ENCODE measurements at regions not wholly inside any gene's neighbourhood (a gene's known extent, or its start where the extent isn't known, plus 50 kb on each side); places are given as distances from the start of the nearest gene placed in this dataset.

DNA sequence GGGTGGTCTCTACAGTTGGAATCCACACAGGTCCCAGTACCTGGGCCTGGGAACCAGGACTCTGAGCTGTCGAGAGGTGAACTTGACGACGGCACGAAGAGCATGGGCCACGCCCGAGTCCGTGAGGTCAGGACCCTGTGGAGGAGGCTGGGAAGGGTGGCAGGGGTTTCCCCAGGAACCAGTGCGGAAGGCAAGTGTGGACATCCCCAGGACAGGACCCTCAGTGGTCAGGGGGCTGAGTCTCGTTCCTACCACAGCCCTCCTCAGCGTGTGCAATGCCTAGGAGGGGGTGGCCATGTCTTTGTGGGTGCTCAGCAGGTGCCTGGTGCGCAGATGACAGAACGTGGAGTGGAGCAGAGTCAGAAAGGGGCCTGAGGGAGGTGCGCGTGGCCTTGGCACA lies 335.6 kb upstream of the SALL3 start:
- no peak for DNase-seq

DNA sequence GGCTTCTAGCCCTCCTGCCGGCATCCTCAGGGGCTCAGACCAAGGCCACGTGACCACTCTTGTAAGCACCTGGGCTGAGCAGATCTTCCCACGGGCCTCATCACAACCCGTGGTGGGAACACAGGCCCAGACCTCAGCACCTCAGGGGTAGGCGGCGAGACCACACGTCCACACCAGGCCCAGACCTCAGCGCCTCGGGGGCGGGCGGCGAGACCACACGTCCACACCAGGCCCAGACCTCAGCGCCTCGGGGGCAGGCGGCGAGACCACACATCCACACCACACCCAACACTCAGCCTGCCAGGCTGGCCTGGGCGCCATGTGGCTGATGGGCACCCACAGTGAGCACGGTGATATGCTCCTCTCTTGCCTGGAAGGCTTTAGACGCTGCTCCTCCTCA lies 334.4 kb upstream of the SALL3 start:
- DNase-seq, result no peak

DNA sequence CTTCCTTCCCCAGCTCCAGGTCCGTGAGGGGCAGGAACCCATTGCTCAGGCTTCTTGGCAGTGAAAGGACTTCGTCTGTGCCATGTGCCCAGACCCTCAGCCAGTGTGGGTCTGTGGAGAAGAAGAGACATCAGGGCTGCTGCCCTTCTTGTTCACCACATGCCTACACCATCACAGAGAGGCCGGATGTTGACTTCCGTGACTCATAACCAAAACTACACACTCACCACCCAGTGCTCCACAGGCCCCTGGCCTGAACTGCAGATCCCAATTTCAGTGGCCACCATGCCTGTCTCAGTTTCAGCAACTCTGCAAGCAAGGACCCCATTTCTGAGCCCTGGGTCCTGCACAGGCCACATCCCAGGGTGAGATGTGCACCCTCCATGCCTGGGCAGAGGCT lies 332.6 kb upstream of the SALL3 start:
- no peak for DNase-seq

DNA sequence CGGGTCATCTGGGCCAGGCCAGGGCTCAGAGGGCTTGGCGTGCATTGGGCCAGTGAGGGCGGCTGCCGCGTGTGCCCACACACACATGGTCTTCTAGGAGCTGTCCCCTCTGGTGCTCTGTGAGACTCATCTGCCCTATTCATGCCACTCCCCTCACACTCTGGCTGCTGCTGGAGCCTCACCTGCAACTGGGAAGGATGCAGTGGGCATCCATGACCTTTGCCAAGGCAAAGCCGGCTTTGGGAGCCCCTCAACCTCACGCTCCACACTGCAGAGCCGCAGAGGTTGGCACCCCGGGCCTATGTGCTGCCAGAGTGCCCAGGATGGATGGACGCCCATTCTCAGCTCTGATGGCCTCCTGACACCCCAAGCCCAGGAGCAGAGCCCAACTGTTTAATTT lies 330.2 kb upstream of the SALL3 start:
- DNase-seq, result no peak

DNA sequence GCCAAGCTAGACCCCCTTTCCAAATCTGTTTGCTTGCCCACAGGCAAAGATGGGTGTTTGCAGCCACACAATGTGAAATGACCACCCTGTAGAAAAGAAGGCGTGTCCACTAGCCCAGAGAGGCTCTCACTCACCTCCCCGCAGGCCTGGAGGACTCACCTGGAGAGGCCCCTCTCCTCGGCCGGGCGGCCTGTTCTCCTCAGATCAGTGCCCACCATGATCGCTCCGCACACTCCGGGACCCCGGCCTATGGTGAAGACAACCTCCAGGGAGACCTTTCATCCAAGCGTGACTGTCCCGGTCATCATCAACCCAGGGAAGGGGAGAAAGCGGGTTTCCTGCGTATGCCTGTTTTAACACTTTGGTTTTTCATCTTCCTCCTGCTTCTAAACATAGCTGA lies 328.7 kb upstream of the SALL3 start:
- no peak for DNase-seq

DNA sequence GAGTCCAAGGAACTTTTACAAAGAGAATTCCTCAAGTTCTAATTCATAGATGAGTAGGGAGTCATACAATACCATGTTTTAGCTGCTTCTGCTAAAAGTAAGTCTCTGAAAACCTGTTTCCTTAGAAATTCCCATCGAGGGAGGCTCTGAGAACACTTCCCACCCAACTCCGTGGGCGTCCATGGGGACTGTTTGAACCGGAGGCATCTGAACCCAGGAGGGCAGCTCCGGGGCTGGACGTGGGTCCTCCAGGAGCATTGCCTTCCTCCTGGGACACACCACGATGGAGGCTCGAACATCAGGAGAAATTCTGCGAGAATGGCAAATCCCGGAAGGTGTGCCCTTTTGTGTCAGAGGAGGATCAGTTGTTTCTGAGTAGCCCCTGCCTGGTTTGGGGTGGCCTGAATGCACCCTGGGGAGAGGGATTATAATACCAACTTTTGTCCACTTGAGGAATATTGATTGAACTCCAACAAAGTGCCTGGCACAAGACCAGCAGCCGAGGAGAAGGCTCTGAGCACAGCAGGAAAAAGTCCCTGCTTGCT lies 327.5 kb upstream of the SALL3 start:
- no peak for DNase-seq

DNA sequence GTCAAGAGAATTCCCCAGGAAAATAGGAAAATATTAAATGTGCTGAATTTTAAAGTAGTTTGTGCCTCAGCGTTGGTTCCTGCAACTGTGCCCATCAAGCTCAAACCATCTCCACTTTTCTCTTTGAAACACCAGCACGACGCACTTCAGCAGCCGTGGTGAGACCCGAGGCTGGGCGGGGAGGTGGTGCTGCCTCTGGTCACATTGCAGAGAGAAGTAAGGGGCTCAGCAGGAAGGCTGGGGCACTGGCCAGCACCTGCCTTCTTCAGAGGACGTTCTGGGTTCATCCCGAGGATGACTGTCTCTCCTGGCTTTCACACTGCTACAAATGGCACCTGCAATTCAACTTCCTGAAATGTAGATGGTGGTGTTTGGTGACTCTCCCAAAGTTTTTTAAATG lies 323.7 kb upstream of the SALL3 start:
- no peak for DNase-seq

DNA sequence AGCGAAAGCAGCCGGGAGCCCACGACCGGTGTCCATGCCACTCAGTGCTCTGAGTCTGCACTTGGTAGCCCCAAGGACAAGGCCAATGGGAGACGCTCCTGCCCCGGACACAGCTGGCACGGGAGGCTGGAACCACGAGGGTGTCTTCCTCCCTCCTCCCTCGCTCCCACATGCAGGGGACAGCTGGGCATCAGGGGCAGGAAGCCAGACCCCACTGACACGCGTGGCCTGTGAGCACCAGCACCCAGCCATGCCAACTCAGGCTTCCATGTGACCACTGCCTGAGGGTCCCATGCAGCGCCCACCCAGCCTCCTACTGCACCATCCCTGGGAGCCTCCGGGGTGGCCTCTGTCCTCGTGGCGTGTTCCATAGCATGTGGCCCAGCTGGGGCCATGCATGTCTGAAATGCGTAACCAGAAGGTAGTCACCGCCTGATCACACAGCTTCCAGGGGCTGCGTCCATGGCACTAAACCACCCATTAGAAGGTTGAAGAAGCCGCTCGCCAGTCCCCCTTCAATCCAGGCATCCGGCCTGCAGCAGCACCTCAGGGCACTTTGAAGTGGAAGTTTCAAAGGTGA lies 323.2 kb upstream of the SALL3 start:
- DNase-seq, result no peak

DNA sequence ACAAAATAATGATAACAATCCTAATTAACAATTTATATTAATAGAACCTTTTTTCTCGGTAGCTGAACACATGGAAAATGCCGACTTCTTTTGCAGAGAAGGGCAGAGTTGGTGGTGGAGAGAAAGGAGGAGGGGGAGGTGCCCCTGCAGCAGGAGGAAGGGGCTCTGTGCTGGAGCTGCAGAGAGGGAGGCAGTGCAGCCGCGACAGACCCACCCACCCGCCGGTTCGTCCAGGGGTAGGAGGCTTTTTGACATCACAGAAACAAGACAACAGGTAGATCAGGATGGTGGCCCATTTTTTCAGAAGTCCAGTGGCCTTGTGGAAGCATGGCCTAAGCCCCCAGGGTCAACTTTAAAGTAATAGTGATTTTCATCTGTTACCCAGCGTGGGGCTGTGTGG lies 321.1 kb upstream of the SALL3 start:
- no peak for DNase-seq

DNA sequence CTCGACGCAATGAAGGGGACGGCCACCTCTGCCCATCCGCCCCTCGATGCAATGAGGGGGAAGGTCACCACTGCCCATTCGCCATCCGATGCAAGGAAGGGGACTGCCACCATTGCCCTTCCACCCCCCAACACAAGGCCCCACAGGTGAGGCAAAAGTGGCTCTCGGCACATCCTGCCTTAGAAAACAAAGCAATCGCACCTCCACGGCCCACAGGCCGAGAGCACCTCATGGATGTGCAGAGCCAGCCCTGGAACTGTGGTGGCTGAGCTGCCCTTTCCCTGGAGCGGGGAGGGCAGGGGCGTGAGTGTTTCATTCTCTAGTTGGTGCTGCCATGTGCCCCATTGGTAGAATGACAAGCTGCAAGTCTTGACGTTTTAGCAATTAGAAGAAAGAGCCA lies 320.6 kb upstream of the SALL3 start:
- no peak for DNase-seq

DNA sequence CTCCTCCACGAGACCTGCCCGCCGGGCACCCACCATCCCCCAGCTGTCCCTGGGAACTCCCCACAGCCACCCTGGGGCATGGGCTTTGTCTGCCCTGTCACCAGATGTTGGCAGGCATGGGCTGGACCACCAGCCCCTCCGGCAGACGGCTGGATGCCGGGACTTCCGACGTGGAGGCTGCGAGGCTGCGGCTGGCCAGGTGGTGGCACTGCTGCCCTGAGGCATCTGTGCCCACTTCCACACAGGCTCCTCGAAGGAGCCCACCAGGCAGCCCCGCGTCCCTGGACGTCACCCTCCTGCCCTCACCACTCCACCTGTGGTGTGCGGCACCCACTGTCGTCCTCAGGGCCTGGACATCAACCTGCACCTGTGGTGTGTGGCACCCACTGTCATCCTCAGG lies 319.9 kb upstream of the SALL3 start:
- no peak for DNase-seq

DNA sequence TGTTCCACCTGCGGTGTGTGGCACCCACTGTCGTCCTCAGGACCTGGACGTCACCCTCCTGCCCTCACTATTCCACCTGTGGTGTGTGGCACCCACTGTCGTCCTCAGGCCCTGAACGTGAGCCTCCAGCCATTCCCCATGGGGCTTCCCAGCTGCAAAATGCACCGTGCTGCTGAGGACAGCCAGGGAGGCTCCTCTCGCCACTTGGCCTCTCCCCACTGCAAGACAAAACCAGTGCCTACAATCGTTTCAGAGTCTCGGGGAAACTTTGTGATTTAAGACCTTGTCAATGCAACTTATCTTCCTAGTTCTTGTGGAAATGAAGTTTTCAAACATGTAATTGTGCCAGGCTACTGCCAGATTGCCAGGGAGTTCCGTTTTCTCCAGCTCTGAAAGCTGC lies 319.3 kb upstream of the SALL3 start:
- no peak for DNase-seq

DNA sequence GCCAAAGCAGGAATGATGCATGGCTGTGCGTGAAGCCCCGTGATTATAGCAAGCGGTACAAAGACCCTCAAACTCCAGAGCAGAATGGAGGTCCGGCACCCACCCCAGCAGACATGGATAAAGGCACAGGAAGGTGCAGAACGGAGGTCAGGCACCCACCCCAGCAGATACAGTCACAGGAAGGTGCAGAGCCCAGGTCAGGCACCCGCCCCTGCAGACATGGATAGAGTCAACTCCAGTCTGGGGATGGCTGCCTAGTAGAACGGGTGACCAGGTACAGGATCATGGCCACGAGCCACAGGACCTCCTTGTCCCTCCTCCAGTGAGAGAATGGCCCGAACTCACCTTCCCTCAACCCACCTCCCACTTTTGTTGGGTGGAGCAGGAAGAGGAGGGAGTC lies 318.3 kb upstream of the SALL3 start:
- no peak for DNase-seq

DNA sequence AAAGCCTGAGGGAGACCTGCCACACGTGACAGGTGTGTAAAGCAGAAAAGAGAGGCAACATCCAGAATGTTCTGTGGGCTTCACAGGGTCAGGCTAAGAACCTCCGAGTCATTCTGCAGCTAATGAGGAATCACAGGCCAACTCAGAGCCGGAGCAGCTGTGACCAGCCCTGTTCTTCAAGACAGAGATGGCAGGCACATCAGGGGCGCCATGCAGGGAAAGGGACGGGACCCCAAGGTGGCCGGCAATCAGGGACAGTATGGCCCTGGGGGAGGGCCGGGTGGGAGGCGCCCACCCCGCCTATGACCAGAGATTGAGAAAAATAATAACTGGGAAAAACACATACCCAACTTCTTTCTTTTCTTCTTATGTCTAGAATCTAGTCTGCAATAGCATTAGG lies 316.7 kb upstream of the SALL3 start:
- DNase-seq, result no peak

DNA sequence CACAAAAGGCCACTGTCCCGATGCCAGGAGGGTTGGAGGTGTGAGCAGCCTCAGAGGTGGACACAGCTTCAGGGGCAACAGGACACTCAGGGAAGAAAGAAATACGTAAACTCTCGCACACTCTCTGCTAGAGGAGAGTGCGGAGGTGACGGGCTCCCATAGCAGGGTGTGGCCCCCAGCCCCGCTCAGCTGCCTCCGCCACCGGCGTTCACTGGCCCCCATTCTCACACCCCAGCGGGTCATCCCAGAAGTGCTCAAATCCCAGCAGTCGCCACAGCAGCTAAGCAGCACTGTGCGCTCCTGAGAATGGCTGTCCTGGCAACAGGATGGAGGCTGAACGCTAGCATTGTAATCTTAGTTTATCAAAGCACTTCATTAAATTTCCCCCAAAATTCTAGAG lies 315.6 kb upstream of the SALL3 start:
- no peak for DNase-seq

DNA sequence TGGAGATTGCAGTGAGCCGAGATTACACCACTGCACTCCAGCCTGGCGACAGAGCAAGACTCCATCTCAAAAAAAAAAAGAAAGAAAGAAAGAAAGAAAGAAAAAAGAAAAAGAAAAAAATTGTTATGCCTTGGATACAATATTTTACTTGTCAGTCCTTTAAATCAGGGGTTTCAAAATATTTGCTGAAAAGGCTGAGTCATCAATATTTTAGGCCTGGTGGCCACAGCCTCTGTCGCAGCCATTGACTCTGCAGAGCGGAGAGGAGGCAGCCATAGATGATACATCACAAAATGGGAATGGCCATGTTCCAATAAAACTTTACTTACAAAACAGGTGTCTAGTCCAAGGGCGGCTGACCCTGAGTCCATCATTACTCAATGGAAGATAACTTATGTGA lies 314.8 kb upstream of the SALL3 start:
- DNase-seq, result no peak

DNA sequence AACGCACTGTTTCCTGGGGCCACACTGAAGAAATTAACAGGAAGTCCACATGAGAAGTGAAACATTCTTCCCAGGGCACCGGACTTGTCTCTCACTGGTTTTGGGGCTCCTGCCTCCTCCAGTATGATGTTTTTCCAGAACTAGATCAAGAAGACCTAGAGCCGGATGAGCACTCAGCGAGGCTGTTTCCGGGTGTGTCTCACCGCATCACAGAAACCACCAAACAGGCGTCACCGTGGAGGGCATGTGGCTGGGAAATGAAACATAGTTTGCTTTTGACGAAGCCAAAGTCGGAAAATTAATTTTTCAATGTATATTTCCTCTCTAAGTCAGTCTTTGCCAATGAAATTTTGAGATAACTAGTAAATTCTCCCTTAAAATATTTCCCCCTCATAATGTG lies 314.0 kb upstream of the SALL3 start:
- DNase-seq, result no peak

DNA sequence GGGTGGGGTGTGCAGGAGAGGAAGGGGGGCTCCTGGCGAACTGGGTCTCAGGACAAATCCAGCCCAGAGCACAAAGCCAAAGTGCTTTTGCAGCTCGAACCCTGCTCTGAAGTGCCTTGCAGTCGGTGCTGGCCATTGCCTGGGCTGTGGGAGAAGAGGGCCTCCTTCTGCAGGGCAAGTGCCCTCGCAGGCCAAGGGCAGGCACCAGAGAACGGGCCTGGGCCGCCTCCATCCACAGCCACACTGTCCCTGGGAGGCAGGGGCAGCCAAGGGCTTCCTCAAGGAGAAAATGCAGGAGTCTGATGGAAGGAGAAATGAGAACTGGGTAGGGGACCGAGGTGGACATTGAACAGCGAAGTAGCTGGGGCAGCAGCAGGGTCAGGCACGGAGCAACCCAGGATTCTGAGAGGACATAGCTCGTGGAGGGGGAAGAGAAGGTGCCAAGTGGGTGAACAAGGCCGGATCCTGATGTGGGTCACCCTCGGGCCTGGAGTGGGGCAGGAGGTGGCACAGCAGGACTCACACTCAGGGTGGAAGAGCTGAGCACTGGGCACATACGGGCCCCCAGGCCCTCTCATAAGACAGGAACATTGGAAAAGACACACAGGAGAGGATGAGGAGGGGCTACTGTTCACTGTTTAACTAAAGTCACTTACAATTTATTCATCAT lies 312.8 kb upstream of the SALL3 start:
- DNase-seq, result no peak

DNA sequence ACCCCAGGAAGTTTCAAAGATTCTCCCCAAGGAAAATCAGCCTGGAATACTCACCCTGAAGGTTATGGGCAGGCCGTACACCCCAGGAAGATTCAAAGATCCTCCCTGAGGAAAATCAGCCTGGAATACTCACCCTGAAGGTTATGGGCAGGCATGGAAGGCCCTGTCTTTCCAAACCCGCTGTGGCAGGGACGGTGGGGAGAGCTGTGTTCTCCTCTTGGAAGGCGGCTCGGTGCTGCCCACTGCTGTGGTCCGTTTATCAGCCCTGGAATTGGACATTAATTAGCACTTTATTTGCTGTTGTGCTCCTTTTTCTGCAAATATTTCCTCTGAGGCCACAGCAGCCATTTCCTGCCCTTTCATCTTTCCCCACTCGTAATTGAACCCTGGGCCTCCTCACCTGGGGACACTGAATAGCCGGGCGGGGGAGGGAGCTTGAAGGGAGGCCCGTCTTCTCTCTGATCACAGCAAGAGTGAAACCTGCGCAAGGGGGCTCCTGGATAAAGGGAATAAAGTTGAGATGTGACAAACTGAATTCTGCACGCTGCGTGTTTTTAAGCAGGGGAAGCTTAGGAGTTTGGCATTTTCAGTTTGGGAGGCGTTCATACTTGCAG lies 308.7 kb upstream of the SALL3 start:
- DNase-seq, result no peak

DNA sequence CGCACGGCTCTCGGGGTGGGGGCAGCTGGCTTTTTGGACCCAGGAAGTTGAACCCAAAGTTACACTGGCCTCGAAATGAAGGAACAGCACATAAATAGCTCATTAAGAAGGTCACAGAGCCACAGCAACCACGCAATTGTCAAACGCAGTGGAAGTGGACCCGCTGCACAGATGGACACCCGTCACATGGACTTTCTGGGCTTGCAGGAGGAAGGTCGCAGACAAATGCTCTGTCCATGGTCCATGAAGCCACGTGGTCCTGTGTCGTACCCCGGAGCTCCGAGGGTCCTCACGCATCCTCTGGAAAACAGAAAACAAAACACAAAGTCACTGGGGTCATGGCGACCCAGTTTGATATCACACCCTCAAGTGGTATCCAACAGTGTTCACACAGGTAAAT lies 308.1 kb upstream of the SALL3 start:
- no peak for DNase-seq

DNA sequence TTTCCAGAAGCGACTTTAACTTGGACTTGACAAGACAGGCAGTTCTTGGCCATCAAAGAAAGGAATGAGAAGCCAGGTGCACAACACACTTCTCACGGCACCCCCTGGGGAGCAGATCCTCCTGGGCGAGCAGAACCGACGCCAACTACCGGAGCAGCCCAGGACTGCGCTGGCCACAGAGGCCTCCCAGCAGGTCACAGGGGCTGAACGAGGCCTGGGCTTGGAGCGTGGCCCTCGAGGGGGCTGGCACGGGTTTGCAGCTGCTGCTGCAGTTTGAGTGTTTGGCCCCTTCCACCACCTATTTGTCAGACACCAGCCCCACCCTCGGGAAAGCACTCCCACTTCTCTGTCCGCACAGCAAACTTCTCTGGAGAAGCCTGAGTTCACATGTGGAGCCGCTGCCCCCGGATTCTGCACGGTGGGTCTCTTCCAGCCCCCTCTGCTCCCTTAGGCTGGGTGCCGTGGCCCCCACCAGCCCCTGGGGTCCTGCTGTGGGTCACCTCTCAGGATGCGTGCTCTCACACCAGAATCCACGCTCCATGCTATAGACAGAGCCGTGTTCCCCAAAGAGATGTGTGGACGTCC lies 306.7 kb upstream of the SALL3 start:
- no peak for DNase-seq

DNA sequence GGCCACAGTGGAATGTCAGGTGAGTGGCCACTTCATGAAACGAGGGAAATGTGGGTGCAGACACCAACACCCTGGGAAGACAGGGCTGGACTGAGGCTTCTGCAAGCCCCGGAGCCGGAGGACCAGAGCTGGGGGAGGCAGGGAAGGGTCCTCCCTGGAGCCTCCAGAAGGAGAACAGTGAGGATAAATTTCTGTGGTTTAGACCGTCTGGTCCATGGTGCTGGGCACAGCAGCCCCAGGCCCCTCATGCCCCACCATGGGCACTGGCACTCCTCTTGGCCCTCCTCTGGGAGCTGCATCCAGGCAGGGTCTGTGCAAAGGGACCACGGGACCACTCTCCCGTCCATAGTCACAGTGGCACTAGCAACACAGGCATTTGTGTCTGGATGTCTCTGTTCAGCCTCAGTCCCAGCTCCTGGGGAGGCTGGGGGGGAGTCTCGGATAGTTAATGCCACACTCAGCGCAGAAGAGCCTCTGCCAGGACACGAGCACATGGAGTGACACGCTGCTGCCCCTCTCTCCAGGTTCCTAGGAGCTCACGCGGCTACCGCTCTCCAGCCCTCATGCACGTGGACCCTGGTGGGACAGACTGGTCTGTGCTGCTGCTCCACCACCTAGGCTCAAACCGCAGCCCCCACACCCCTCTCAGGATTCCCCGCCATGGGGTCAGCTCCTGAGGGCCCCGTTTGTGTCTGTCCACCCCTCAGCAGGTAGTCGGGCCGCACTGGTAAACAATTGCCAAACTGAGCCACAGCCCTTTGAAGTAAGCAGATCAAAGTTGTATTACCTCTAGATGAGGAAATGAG lies 305.9 kb upstream of the SALL3 start:
- no peak for DNase-seq

DNA sequence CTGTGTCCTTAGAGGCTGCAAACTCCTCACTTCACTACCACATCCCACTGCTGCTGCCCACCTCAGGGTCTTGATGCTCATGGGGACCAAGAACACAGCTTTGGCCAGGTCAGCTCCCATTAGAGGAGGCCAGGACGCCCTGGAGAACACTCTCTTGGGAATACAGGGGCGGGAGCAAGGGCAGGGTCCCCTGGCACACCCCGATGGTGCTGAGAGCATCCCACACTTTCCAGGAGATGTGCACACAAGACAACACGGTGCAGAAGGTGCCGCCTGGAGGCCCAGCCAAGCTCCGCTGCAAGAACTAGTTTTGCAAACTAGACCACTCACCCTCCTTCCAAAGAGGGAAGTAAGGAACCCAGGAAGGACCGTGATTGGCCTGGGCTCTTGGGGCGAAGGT lies 304.4 kb upstream of the SALL3 start:
- no peak for DNase-seq
